Parathyroid adenoma (tissue), 2 donors: ENCODE measurements at regions not wholly inside any gene's neighbourhood (a gene's known extent, or its start where the extent isn't known, plus 50 kb on each side); places are given as distances from the start of the nearest gene placed in this dataset.

Experiments used
- H2AFZ ChIP-seq: fragments of 300-600 bp; sonication (generic); one replicate; pipeline ENCODE4 v1.7.0; 2017; ENCODE audit warnings: antibody characterized with exemption, mild to moderate bottlenecking
- H3K27ac ChIP-seq: fragments of 300-600 bp; sonication (generic); one replicate; pipeline ENCODE4 v1.7.0; 2017
- H3K27me3 ChIP-seq: fragments of 300-600 bp; sonication (generic); one replicate; pipeline ENCODE4 v1.7.0; 2017; ENCODE audit warnings: low read length; ENCODE audit not compliant: control insufficient read depth, insufficient read depth
- H3K36me3 ChIP-seq: fragments of 300-600 bp; sonication (generic); one replicate; pipeline ENCODE4 v1.7.0; 2017; ENCODE audit warnings: low read length; ENCODE audit not compliant: control insufficient read depth, insufficient read depth
- H3K4me1 ChIP-seq: fragments of 300-600 bp; sonication (generic); one replicate; pipeline ENCODE4 v1.7.0; 2017; ENCODE audit warnings: control low read depth
- H3K4me2 ChIP-seq: fragments of 300-600 bp; sonication (generic); one replicate; pipeline ENCODE4 v1.7.0; 2017; ENCODE audit warnings: low read length
- H3K4me3 ChIP-seq: fragments of 300-600 bp; sonication (generic); one replicate; pipeline ENCODE4 v1.7.0; 2017; ENCODE audit warnings: low read depth, low read length
- H3K79me2 ChIP-seq: fragments of 300-600 bp; sonication (generic); one replicate; pipeline ENCODE4 v1.7.0; 2017; ENCODE audit warnings: control low read depth
- H3K9ac ChIP-seq: fragments of 300-600 bp; sonication (generic); one replicate; pipeline ENCODE4 v1.7.0; 2017; ENCODE audit warnings: mild to moderate bottlenecking
- H3K9me3 ChIP-seq: fragments of 300-600 bp; sonication (generic); one replicate; pipeline ENCODE4 v1.7.0; 2017; ENCODE audit warnings: low read length; ENCODE audit not compliant: control insufficient read depth
- TF ChIP-seq, protein P1 (sequence below): fragments of 300-600 bp; sonication (generic); IDR thresholded peaks from one replicate; pipeline ENCODE4 v1.7.0; 2017; ENCODE audit warnings: antibody characterized with exemption, mild to moderate bottlenecking
- donor health status: primary hyperparathyroidism.

DNA sequence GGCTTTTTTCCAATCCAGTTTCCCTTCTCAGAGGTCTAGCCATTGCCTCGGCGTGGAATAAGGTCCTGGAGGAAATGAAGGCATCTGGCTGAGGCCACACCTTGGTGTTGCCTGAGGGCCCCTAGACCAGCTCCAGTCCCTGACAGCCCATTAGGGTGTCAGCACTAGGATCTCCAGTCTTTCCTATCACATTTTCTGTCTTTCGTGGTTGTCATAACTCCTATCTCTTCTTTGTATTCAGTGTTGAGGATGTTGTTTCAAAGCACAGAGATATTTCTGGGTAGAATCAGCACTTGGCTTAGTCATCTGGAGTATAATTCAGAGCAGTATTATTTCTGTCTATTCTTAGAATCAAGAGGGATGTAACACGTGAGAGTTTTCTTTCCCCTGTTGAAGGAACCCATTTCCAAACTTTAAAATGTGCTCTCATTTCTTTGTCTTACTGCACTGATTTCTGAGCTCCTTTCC, 844.3 kb downstream of the KCNT2 start:
- Histone ChIP-seq H2AFZ (no peak overlapping the region), H3K36me3 (no peaks in the 10 kb centered on the region), H3K4me2 (no peak overlapping the region), H3K4me1 (no peaks in the 10 kb centered on the region), H3K9me3 (no peaks in the 10 kb centered on the region), H3K79me2 (no peaks in the 10 kb centered on the region), H3K4me3 (no peak overlapping the region), H3K9ac (no peak overlapping the region), H3K27ac (no peak overlapping the region), H3K27me3 (no peaks in the 10 kb centered on the region)
- TF ChIP-seq, protein P1, sequence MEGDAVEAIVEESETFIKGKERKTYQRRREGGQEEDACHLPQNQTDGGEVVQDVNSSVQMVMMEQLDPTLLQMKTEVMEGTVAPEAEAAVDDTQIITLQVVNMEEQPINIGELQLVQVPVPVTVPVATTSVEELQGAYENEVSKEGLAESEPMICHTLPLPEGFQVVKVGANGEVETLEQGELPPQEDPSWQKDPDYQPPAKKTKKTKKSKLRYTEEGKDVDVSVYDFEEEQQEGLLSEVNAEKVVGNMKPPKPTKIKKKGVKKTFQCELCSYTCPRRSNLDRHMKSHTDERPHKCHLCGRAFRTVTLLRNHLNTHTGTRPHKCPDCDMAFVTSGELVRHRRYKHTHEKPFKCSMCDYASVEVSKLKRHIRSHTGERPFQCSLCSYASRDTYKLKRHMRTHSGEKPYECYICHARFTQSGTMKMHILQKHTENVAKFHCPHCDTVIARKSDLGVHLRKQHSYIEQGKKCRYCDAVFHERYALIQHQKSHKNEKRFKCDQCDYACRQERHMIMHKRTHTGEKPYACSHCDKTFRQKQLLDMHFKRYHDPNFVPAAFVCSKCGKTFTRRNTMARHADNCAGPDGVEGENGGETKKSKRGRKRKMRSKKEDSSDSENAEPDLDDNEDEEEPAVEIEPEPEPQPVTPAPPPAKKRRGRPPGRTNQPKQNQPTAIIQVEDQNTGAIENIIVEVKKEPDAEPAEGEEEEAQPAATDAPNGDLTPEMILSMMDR = no peak

DNA sequence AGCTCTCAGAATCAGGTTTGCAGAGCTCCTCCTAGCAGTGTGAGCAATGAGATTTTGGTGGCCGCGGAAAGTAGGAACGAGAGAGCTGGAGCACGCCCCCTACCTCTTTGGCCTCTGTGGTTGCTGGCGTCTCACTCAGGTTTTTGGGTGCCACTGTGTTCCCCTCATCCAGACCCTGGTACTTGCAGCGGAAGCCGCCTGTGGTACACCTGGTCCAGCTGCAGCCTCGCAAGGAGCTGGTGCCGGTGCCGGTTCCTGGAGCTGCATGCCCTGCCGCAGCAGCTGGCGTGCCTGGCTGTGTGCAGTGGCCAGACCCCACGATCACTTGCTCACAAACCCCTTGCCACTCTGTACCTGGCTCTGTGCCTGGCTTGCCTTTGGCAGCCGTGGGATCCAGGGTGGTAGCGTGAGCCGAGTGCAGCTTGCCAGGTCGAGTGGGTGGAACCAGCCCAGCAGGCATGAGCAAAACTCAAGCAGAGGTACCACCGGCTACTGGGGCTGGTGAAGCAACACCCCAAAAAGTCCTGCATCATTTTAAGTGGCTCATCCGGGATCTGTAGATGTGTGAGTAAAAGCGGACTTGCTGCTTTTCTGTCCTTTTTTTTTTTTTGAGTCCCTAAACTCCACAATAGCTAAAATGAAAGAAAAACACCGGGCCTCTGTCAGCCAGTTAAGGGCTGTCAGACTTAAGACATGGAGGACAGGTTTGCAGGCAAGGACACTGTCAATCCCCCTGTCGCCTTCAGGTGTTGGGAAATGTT, 844.9 kb downstream of the KCNT2 start:
- H3K4me1 ChIP-seq = no peaks in the 10 kb centered on the region
- H3K27ac ChIP-seq = no peak overlapping the region
- no peak overlapping the region for H3K4me2 ChIP-seq
- H3K27me3 ChIP-seq = no peaks in the 10 kb centered on the region
- no peak overlapping the region for H3K4me3 ChIP-seq
- TF ChIP-seq, protein P1 = no peak
- no peaks in the 10 kb centered on the region for H3K36me3 ChIP-seq
- no peak overlapping the region for H2AFZ ChIP-seq
- no peaks in the 10 kb centered on the region for H3K9me3 ChIP-seq
- H3K79me2 ChIP-seq = no peaks in the 10 kb centered on the region
- H3K9ac ChIP-seq = no peak overlapping the region

DNA sequence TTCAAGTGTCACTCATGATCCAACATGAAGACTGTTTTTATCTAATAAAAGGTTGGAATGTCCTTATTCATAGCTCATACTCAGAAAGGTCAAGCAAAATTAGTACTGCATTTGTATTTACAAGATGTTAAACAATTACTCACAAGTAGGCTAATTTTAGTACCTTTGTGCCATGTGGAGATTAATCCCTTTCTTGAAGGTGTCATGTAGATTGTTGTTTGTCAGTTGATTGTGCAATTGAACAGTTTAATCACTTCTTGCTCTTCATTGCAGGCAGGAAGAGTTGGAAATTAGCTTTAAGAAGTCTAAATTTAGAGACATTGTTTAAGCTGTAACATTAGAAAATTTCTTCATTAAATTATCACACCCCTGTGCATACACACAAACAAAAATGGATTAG, 847.1 kb downstream of the KCNT2 start:
- Histone ChIP-seq H3K4me1 (no peaks in the 10 kb centered on the region), H3K9me3 (no peaks in the 10 kb centered on the region), H2AFZ (no peak overlapping the region), H3K36me3 (no peaks in the 10 kb centered on the region), H3K4me2 (no peak overlapping the region), H3K27me3 (no peaks in the 10 kb centered on the region), H3K4me3 (no peak overlapping the region), H3K27ac (no peak overlapping the region), H3K9ac (no peak overlapping the region), H3K79me2 (no peaks in the 10 kb centered on the region)
- TF ChIP-seq, protein P1 = no peak

DNA sequence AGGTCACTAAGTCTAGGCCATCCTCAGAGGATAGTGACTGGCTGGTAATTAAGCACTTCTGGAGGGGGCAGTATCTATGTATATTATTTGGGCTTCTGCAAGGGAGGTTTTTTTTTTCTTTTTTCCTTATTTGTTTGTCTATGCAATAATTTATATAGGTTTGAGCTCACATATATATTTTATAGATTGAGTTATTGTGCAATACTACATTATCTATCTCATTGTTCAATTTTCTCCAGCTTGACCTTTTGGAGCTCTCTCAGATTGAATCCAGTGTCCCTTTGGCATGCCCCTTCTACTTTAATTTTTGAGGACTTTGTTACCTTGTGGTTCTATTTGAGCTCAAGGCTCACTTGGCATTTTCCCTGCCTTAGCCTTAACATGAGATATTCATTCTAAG, 852.1 kb downstream of the KCNT2 start:
- H3K9ac ChIP-seq = no peak overlapping the region
- H3K4me3 ChIP-seq = no peak overlapping the region
- H3K27me3 ChIP-seq = no peaks in the 10 kb centered on the region
- no peak overlapping the region for H3K4me2 ChIP-seq
- no peaks in the 10 kb centered on the region for H3K79me2 ChIP-seq
- H3K9me3 ChIP-seq = no peaks in the 10 kb centered on the region
- H2AFZ ChIP-seq = no peak overlapping the region
- no peaks in the 10 kb centered on the region for H3K4me1 ChIP-seq
- no peaks in the 10 kb centered on the region for H3K36me3 ChIP-seq
- H3K27ac ChIP-seq = no peak overlapping the region
- TF ChIP-seq, protein P1 = no peak

DNA sequence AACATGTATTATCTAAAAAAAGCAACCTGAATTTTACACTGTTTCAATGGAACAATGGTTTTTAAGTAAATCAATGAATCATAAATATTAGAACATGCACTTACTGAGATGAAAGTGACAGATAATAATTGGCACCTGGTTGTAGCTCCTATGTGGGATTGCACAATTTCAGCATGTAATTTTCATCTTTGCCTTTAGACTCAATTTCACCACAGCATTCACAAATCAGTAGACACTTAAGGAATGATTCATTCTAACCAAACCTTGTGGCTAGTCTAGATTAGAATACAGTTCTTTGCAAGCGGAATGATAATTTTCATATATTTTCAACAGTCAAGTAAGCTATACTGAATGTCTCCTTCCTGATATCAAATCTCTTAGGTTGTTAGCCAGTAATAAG, 853.4 kb downstream of the KCNT2 start:
- Histone ChIP-seq H3K27ac (no peak overlapping the region), H3K36me3 (no peaks in the 10 kb centered on the region), H3K79me2 (no peaks in the 10 kb centered on the region), H3K4me1 (no peaks in the 10 kb centered on the region), H3K9ac (no peak overlapping the region), H3K4me2 (no peak overlapping the region), H3K9me3 (no peaks in the 10 kb centered on the region), H3K4me3 (no peak overlapping the region), H2AFZ (no peak overlapping the region), H3K27me3 (no peaks in the 10 kb centered on the region)
- TF ChIP-seq, protein P1 = no peak
